AG08395 (cell line): ENCODE measurements at regions not wholly inside any gene's neighbourhood (a gene's known extent, or its start where the extent isn't known, plus 50 kb on each side); places are given as distances from the start of the nearest gene placed in this dataset.

Source experiments
- DNase-seq: peaks from one replicate; pipeline ENCODE4 v3.0.0; 2012; ENCODE audit warnings: mixed read lengths, low spot score

DNA sequence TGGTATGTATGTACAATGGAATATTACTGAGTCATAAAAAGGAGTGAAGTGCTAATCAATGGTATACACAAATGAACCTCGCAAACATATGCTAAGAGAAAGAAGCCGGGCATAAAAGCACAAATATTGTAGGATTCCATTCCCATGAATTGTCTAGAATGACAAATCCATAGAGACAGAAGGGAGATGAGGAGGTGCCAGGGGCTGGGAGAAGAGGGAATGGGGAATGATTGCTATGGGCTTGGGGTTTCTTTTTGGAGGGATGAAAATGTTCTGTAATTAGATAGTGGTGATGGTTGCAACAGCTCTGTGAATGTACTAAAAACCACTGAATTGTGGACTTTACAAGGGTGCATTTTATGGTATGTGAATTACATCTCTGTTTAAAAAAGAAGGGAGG is 73.5 kb downstream of the GLI2 start:
- no peak for DNase-seq

DNA sequence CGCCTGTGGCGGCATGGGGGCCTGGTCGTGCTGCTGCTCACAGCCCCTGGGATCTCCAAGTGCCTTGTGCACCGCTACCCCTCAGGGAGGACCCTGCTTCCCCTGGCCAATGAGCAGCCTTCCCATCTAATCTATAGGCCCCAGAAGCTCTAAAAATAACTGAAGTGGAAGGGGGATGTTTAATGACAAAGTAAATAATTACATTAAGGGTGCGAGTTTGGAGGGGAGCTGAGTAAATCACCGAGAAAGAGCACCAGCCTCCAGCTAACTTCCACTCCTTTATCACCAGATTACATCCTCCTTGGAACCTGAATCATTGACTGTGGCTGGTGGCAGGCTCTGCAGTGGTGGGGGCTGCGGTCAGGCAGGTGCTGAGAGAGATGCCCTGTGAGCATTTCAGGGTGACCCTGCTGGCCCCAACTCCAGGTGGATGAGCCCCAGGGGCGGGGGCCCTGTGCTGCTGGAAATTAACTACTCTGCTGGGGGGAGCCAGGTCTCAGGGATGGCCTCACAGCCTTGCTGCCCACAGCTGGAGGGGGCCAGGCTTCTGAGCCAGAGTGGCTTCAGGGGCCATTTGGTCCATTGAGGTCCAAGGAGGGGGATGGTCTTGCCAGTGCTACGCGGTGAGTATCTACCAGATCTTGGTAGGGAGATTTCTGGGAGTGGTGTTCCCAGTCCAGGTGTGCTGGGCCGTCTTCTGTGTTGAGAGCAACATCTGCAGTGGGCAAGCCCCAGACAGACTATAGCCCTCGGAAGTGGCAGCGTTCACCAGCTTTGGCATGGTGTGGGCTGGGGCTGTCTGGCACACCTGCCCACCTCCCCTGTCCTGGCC is 74.2 kb downstream of the GLI2 start:
- no peak for DNase-seq

- DNase-seq = no peak
Measured at GRCh38 chr2:120810639-120811038, 75.0 kb downstream of the GLI2 start.

GRCh38 chr2:120812866-120813265 is 77.2 kb downstream of the GLI2 start:
- DNase-seq = no peak

DNA sequence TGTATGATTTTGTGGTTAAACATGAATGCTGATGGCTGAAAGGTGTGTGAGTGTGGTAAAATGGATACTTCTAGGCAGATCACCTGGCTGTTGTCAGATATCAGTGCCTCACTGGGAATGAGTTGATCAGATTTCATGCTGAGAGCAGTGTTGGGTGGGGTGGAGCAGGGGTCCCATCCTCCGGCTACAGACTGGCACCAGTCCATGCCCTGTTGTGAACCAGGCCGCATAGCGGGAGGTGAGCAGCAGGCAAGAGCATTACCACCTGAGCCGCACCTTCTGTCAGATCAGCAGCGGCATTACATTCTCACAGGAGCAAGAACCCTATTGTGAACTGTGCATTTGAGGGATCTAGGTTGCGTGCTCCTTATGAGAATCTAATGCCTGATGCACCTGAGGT is 78.7 kb downstream of the GLI2 start:
- no peak for DNase-seq

- DNase-seq = no peak
Measured at GRCh38 chr2:120815292-120815691, 79.6 kb downstream of the GLI2 start.

DNA sequence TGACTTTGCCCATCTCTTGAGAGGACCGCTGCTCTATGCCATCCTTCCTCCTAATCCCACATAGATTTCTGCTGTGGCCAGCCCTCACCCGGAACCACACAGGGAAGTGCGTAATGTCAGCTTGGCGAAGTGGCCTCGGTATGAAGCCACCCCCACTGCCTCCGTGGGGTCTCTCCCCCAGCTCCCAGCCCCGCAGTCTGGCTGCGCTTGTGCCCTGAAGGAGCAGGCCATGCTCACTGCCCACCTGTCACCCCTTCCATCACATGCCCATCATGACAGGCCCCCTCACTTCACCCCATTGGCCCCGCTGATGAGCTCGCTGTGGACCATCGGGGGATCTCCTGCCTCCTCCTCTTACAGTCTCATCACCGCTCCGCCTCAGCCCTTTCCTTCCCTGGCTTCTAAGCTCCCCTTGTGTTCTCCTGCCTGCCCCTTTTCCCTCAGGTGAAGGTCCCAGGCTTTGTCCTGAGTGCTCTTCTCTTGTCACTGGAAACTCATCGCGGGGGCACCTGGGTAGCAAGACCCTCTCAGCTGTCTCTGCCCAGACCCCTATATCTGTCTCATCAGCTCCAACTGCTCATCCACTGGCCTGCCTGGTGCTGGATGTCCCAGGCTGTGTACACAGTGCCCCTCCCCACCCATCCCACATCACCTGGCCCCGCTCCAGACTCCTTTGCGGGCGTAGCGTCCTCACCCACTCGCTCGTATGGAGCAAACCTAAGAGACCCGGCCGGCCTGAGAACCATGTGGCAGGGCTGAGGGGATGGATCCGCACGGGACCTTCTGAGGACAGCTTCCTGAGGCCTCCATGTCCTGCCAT is 81.7 kb downstream of the GLI2 start:
- DNase-seq = no peak

- DNase-seq = no peak
Measured at GRCh38 chr2:120817956-120818325, 82.3 kb downstream of the GLI2 start.

- DNase-seq = peak; percentile 96
Measured at GRCh38 chr2:120818441-120818920, 82.8 kb downstream of the GLI2 start.

- DNase-seq = no peak
Measured at GRCh38 chr2:120819720-120820210, 84.1 kb downstream of the GLI2 start.

DNA sequence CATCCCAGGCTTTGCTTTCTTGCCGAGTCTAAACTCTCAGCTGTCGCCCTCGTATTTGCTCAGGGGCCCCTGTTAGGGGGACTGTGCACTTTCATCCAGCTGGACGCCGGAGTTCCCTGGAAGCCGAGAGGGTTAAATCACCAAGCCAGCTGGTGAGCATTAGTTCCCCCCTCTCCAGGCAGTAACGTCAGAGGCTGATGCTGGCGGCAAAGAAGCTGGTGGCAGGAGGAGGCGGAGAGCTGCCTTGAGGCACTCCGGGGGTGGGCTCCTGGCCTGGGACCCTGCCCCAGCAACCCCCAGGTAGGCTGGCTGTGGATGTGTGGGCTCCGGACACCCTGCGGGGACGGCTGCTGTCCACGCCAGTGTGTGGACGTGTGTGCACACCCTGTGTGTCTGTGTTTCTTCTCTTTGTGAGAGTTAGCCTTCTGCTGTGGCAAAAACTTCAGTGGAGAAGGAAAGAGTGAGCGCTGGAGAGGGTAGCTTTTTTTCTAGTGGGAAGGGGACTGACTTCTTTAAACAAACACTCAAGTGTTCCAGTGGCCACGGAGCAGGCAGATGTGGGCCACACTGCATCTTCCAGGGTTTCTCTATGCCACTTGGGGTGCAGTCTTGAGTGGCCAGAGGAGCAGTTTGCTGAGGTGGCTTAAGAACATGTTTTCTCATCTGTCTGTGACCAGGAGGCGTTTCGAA is 84.7 kb downstream of the GLI2 start:
- DNase-seq = peak; percentile 74

- peak; percentile 77 for DNase-seq
Measured at GRCh38 chr2:120820953-120821279, 85.2 kb downstream of the GLI2 start.

- no peak for DNase-seq
Measured at GRCh38 chr2:120821446-120822160, 85.9 kb downstream of the GLI2 start.

DNA sequence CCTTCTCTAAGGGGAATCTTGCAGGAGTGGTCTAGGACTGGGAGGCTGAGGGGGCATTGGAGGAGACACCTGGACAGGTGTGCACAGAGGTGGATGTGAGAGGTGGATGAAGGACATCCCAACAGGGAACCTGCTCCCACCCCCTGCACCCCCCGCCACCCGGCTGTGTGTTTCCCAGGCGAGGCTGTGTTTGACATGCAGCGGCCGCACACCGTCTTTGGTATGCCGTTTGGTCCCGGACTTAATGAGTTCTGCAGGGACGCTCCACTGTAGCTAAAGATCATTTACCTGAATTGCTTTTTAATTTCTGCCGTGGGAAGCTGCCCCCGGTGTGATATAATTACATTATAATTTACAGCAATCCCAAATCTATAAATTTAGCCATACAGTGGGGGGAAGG is 87.3 kb downstream of the GLI2 start:
- DNase-seq = no peak

- DNase-seq = no peak
Measured at GRCh38 chr2:120823551-120823950, 87.9 kb downstream of the GLI2 start.

DNA sequence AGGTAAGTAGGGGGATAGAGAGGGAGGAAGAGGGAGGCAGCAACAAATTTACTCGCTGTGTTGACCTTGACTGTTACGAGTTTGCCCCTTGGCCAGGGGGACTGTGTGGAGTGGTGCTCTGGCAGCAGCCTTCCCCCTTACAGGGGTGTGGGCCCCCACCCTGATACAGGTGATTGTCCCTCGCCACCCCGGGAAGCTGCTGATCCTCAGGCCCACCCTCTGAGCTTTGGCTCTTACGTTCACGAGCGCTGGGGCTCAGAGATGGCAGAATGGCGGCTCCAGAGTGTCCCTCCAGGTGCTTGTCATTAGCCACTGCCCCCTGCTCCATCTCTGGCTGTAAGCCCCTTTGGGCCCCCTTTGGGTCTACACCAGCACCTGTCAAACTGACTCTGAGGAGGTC is 88.6 kb downstream of the GLI2 start:
- no peak for DNase-seq

DNA sequence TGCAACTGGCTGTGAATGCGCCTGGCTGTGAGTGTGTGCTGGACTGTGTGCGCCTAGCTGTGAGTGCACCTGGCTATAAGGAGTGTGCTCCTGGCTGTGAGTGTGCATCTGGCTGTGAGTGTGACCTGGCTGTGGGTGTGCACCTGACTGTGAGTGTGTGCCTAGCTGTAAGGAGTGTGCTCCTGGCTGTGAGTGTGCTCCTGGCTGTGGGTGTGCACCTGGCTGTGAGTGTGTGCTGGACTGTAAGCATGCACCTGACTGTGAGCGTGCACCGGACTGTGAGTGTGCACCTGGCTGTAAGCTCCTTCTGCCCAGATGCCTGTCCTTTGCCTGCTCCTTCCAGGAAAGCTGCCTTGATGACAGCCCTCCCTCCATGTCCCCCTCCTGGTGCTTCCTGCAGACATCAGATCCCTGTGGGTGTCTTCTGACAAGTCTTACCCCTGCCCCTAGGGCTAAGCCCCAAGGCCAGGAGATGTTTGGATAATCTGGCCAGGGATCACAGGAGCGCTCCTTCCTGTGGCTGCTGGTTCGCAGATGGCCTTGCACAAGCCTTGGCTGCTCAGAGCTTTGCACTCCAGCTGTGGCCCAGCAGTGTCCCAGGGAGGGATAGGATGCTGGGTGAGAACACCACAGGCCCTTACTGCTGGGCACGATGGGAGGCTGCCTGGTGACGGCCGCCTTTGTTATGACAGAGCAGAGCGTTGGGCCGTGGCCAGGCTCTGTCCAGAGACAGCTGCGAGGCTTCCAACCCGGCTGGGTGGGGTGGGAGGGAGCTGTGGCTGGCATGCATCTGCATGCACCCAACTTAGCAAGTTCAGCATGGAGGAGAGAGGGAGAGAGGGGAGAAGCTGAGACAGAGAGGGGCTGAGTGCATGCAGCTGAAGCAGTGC is 89.9 kb downstream of the GLI2 start:
- DNase-seq = peak; percentile 87

DNA sequence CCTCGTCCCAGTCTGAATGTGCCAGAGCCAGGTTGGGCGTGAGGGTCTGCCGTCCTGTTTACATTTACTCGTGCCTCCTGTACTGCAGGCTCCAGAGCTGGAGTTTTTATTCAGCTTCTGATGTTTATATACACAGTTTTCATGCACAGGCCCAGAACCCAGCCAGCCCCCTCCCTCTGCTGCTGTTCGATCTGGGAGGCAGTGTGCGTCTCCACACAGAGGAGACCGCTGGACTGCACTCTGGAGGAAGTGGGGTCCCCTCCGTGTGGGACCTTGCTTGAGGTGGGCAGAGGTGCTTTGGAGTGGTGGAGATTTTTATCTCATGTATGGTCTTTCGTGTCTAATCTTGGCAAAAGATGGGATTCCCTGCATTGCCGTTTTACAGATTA is 90.6 kb downstream of the GLI2 start:
- no peak for DNase-seq

DNA sequence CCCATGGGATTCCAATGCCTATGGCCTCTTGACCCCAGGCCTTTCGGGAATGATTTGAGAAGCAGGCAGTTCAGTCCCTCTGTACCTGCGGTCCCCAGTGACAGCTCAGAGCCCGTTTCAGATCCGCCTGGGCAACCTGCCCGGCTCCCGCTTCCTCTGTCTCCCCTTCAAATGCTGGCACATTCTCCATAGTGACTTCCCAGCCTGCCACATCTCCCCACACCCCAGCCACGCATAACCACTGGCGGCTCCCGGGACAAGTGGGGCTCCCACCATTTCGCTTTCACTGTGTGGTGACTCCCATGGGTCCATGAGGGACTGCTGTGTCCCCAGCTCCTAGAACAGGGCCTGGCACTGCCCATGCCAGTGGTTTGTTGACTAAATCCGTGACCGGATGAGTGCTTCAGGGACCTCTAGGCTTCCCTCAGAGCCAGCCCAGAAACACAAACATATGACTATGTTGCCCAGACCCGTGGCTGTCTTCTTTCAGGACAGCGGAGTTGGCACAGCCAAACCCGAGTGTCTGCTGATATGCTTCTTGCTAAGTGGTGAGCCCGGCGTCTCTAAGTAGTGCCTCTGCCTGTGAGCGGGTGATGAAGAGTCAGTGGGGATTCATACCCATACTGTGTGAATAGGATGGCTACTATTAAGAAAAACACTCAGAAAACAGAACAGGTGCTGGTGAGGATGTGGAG is 91.2 kb downstream of the GLI2 start:
- no peak for DNase-seq

DNA sequence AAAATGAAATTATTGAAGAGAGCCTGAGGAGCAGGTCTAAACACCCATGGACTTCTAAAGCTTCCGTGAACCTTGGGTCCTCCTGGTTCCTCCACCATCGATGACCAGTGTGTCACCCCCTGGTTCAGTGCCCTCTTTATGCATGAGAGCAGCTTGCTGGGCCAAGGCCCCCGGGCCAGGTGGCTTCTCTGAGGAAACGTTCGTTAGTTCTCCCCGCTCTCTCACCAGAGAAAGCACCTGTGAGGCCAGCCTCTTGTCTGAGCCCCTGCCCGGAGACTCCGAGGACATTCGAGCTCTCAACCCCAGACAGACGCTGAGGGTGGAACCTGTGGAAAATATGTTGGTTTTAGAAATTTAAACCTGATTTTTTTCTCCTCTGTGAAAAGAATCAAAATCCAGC is 92.4 kb downstream of the GLI2 start:
- DNase-seq = no peak
